SK-N-MC (cell line): ENCODE measurements at regions not wholly inside any gene's neighbourhood (a gene's known extent, or its start where the extent isn't known, plus 50 kb on each side); places are given as distances from the start of the nearest gene placed in this dataset.

Experiments used
- DNase-seq: peaks from one replicate; pipeline ENCODE4 v3.0.0-alpha.2; 2011; ENCODE audit warnings: low read depth, low spot score
- H3K27ac ChIP-seq: fragments of 200-600 bp; sonication (generic); 2 replicates; pipeline ENCODE4 v1.5.1; 2016; ENCODE audit warnings: mixed run types
- H3K36me3 ChIP-seq: fragments of 200-600 bp; sonication (generic); 2 replicates; pipeline ENCODE4 v1.6.1; 2017; ENCODE audit warnings: antibody characterized with exemption, low read length, mixed read lengths; ENCODE audit not compliant: insufficient read depth
- H3K4me3 ChIP-seq: fragments of 200-600 bp; sonication (generic); 2 replicates; pipeline ENCODE4 v1.5.1; 2016
- H3K9ac ChIP-seq: fragments of 200-600 bp; sonication (generic); 2 replicates; pipeline ENCODE4 v1.8.0; 2017; ENCODE audit warnings: mixed run types, mixed read lengths; ENCODE audit not compliant: insufficient read length
- H3K9me3 ChIP-seq: fragments of 200-600 bp; sonication (generic); 2 replicates; pipeline ENCODE4 v1.6.1; 2017; ENCODE audit warnings: low read depth, mild to moderate bottlenecking, antibody characterized with exemption, low read length, moderate library complexity, mixed read lengths
- EZH2 ChIP-seq: fragments of 200-600 bp; sonication (generic); IDR thresholded peaks from one replicate; pipeline ENCODE4 v1.6.1; 2017; ENCODE audit warnings: antibody characterized with exemption
- FOXP2 ChIP-seq: optimal IDR thresholded peaks from 2 replicates; pipeline ENCODE3; 2011; ENCODE audit warnings: mild to moderate bottlenecking, moderate library complexity; ENCODE audit not compliant: insufficient read depth; ENCODE audit errors: extremely low read length, control extremely low read depth
- POLR2AphosphoS5 ChIP-seq: IDR thresholded peaks from 2 replicates; pipeline ENCODE4 v1.6.1; 2012; ENCODE audit warnings: mild to moderate bottlenecking, low read depth, low read length, borderline replicate concordance

DNA sequence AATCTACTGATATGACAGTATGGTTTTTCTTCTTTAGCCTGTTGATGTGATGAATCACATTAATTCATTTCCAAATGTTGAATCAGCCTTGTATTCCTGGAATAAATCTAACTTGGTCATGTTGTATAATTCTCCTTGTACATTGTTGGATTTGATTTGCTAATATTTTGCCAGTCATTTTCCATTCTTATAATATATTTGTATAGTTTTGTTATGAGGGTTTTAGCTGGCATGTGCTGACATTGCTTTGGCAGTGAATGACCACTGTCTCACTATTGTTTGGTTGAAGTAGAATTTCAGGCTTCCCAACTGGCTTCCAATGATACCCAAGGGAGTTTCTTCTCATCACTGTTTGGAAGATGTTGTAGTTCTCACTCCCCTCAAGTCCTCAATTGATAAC is 983.0 kb upstream of the PTPRD start:
- TF ChIP-seq POLR2AphosphoS5 (no peak), EZH2 (no peak), FOXP2 (no peak)

DNA sequence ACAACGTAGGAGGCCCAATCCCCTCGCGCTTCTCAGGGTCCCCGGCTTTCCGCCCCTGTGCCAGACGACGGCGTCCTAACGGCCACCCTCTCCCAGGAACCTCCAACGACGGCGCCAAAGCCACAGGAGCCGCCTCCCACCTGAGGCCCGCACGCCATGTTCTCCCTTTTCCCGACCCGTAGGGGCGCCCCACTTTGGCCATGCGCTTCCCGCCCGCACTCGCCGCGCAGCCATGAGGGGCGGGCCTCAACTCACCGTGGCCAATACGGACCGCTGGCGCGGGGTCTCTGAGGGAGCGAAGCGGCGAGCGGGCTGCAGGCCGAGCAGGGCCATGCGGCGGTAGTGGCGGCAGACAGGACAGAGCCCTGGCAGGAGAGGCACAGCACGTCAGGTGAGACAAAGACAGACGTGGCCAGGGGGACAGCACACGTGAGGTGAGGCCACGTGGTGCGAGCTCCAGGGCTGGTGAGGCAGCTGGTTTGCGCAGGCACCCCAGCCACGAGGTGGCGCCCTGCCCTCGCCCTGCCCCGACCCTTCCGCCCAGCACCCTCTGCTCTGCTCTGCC is 1005.5 kb upstream of the PTPRD start:
- H3K27ac ChIP-seq = no peak overlapping the region
- H3K4me3 ChIP-seq = no peak overlapping the region
- H3K9me3 ChIP-seq = no peaks in the 10 kb centered on the region
- TF ChIP-seq FOXP2 (no peak), EZH2 (no peak), POLR2AphosphoS5 (no peak)
- no peaks in the 10 kb centered on the region for H3K36me3 ChIP-seq
- DNase-seq = no peak
- H3K9ac ChIP-seq = no peak overlapping the region

More for the DNA sequence above, 983.0 kb upstream of the PTPRD start:
- Histone ChIP-seq H3K4me3 (no peak overlapping the region), H3K9me3 (no peaks in the 10 kb centered on the region), H3K36me3 (no peaks in the 10 kb centered on the region), H3K9ac (no peak overlapping the region), H3K27ac (no peak overlapping the region)
- no peak for DNase-seq

DNA sequence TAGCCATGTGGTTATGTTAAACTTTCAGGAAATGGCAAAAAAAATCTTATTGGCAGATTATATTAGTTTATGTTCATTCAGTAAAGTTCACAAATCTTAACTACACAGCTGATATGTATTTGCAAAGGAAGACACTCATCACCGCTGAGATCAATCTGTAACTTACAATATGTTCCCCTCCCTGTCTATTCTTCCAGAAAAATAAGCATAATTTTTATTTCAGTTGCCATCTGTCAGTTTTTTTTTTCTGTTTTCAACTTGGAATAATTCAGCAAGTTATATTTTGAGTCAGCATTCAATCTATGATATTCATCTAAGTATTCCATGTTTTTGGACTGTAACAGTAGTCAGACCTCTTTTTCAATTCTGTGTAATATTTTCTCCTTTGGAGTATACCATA is 1019.9 kb upstream of the PTPRD start:
- Histone ChIP-seq H3K9ac (no peak overlapping the region), H3K36me3 (no peaks in the 10 kb centered on the region), H3K4me3 (no peak overlapping the region), H3K27ac (no peak overlapping the region), H3K9me3 (no peaks in the 10 kb centered on the region)
- TF ChIP-seq FOXP2 = no peak
- no peak for TF ChIP-seq EZH2
- no peak for TF ChIP-seq POLR2AphosphoS5
- no peak for DNase-seq

DNA sequence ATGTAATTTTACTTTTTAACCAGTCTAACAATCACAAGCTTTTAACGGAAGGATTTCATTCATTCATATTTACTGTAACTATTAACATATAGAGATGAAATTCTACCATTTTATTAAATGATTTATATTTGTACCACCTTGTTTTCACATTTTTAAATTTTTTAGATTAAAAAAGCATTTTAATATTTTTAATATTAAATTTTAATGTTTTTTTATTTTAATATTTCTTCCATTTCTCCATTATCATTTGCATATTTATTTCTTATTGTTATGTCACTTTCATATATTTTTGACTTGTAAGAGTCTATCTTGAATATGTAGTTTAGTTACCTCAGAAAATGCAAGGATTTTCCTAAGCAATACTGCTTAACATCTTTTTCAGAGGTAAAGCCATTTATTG is 1034.0 kb upstream of the PTPRD start:
- DNase-seq = no peak
- H3K27ac ChIP-seq = no peak overlapping the region
- H3K36me3 ChIP-seq = no peaks in the 10 kb centered on the region
- H3K4me3 ChIP-seq = no peak overlapping the region
- no peaks in the 10 kb centered on the region; the same call in 1 of the 2 replicates for H3K9me3 ChIP-seq
- no peak overlapping the region for H3K9ac ChIP-seq
- no peak for TF ChIP-seq EZH2
- TF ChIP-seq FOXP2 = no peak
- TF ChIP-seq POLR2AphosphoS5 = no peak

DNA sequence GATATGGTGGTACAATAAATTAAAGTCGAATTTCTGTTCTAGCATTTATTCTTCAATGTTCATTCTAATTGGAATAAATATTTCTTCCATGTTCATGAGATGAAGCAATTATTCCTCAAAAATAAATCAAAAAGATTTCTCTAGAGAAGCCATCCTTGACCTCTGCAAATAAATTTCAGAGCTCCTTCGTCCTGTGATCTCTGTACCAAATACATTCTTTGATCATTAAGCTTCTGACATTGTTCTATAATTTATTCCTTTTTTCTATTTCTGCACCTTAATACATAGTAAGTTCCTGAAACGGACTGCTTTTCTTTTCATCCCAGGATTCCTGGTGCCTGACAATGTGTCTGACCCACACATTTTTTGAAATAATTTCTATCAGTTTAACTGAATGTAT is 1039.3 kb upstream of the TYRP1 start:
- Histone ChIP-seq H3K4me3 (no peak overlapping the region), H3K27ac (no peak overlapping the region), H3K9me3 (no peaks in the 10 kb centered on the region), H3K36me3 (no peaks in the 10 kb centered on the region), H3K9ac (no peak overlapping the region)
- no peak for TF ChIP-seq FOXP2
- no peak for TF ChIP-seq POLR2AphosphoS5
- no peak for TF ChIP-seq EZH2
- DNase-seq = no peak

DNA sequence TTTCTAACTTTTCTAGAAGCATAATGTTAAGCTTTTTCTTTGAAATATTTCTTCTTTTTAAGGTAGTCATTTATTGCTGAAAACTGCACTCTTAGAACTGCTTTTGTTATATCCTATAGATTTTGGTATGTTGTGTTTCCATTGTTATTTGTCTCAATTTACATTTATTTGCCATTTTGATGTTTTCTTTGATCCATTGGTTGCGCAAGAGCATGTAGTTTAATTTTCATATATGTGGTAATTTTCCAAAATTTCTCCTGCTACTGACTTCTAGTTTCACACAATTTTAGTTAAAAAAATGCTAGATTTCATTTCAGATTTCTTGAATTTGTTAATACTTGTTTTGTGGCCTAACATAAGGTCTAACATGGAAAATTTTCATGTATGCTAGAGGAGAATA is 1029.3 kb upstream of the TYRP1 start:
- TF ChIP-seq POLR2AphosphoS5 (no peak), FOXP2 (no peak), EZH2 (no peak)
- DNase-seq = no peak

DNA sequence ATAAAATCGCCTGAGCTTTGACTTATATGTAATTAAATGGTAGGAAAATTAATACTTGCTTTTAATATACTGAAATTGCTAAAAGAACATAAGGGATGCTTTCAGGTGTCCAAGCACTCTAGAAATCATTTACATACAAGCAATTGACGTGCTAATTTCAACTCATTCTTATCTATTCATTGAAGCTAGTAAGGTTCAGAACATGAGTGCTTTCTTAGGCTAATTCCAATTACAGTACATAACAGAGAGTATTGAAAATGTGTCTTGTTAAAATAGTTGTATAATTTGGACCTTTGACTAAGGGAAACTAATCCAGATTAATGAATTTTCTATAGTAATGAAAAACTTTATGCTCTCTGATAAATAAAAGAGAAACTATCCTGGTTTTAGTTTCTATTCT is 1016.4 kb upstream of the TYRP1 start:
- TF ChIP-seq EZH2 (no peak), POLR2AphosphoS5 (no peak), FOXP2 (no peak)
- Histone ChIP-seq H3K9ac (no peak overlapping the region), H3K4me3 (no peak overlapping the region), H3K36me3 (no peaks in the 10 kb centered on the region), H3K27ac (no peak overlapping the region), H3K9me3 (no peaks in the 10 kb centered on the region)
- DNase-seq = no peak

More for the DNA sequence above, 1029.3 kb upstream of the TYRP1 start:
- Histone ChIP-seq H3K9ac (no peak overlapping the region), H3K27ac (no peak overlapping the region), H3K4me3 (no peak overlapping the region), H3K36me3 (no peaks in the 10 kb centered on the region), H3K9me3 (no peaks in the 10 kb centered on the region)

DNA sequence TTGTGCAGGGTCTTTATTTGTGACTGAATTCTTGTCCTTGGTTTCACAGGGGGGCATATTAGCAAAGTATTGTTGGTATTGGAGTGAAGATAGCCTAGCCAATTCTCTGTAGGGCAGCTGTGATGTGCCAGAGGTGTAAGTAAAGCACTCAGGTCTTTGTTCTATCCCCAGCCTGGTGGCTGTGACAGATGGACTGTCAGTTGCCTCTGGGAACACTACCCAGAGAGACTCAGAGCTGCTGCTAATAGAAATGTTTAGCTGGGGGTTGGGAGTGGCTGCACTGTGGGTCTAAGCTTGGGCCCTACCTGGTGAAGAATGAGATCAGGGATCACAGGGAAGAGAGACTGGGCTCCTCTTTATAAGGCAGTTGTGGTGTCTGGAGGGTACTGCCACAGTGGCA is 1006.5 kb upstream of the TYRP1 start:
- DNase-seq = no peak
- Histone ChIP-seq H3K9ac (no peak overlapping the region), H3K4me3 (no peak overlapping the region), H3K9me3 (no peaks in the 10 kb centered on the region), H3K36me3 (no peaks in the 10 kb centered on the region), H3K27ac (no peak overlapping the region)
- no peak for TF ChIP-seq POLR2AphosphoS5
- TF ChIP-seq EZH2 = no peak
- no peak for TF ChIP-seq FOXP2

DNA sequence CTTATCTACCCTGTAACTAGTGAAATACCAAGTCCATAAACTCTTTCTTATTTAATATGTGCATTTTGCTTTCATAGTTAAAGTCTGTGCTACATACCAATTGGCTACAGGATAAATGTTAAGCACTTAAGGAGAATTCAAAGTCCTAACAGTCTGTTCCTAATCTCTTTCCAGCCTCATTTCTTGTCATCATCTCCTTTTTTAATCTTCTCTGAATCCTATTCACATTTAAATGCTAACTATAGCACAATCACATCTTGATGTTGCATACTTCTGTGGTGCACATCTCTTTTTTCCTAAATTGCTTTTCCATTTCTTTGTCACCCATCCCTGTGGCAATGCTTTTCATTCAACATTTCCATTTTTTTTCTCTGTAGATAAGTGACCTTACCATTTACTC is 996.1 kb upstream of the TYRP1 start:
- no peak for TF ChIP-seq POLR2AphosphoS5
- TF ChIP-seq FOXP2 = no peak
- TF ChIP-seq EZH2 = no peak

DNA sequence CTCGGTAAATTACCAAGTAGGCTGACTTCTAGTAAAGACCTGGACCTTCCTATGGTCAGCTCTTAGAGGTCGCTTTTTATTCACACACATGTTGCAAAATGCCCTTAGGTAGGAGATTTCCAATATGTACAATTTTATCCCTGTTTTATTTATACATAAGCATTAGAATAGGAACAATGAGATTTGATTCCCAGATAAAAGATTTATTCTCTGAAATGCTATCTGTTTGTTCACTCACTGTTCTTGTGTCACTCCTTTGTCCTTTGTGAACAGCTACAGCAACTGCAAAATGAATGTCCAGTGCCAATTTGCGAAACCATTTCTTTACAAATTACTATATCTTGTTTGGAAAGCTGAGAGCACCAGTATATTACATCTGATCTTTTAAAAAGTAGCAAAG is 991.5 kb upstream of the TYRP1 start:
- no peak overlapping the region for H3K9ac ChIP-seq
- TF ChIP-seq EZH2 (no peak), POLR2AphosphoS5 (no peak)
- DNase-seq = no peak
- no peak overlapping the region for H3K27ac ChIP-seq
- no peaks in the 10 kb centered on the region for H3K9me3 ChIP-seq
- H3K4me3 ChIP-seq = no peak overlapping the region
- no peaks in the 10 kb centered on the region for H3K36me3 ChIP-seq

More for the DNA sequence above, 996.1 kb upstream of the TYRP1 start:
- DNase-seq = no peak
- H3K9me3 ChIP-seq = no peaks in the 10 kb centered on the region
- H3K9ac ChIP-seq = no peak overlapping the region
- H3K27ac ChIP-seq = no peak overlapping the region
- H3K4me3 ChIP-seq = no peak overlapping the region
- no peaks in the 10 kb centered on the region for H3K36me3 ChIP-seq
